GM12874 (cell line): ENCODE measurements at regions not wholly inside any gene's neighbourhood (a gene's known extent, or its start where the extent isn't known, plus 50 kb on each side); places are given as distances from the start of the nearest gene placed in this dataset.

ENCODE experiments used
- CTCF ChIP-seq: IDR thresholded peaks from 2 replicates; pipeline ENCODE4 v1.5.1; 2011; ENCODE audit warnings: low read depth, mild to moderate bottlenecking, control low read depth, low read length, moderate library complexity; ENCODE audit not compliant: insufficient read depth

DNA sequence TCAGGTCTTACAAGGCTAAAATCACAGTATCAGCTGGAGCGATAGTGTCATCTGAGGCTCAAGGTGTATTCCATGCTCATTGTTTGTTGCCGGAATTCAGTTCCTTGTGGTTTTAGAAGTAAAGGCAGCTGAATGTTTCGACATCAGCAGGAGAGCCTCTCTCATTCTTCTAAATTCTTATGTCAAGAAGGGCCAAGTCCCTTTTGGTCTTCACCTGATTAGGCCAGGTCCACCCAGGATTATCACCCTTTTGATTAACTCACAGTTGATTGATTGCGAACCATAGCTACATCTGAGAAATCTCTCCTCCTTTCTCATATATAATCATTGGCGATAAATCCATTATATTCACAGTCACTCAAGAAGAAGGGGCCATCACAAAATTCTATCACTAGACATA lies 806.7 kb upstream of the PRMT6 start:
- TF ChIP-seq CTCF, result no peak

DNA sequence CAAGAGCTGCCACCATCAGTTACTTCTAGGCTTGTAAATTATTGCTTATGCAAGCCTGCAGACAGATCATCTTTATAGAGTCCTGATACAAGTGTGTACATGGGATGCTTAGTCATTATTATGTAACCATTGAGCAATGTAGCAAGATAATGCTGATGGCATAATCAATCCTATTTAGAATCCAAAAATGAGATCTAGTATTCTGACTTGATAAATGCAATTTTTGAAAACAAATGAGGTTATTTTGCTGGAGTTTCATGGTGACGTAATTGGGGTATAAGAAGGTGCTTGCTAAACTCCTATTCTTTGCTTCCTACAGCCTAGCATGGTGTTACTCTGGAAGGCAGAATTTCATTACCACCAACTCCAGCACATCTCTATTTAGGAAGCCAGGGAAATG lies 801.7 kb upstream of the PRMT6 start:
- no peak for TF ChIP-seq CTCF

GRCh38 chr1:106266786-106267185 lies 789.7 kb upstream of the PRMT6 start:
- no peak for TF ChIP-seq CTCF

- TF ChIP-seq CTCF, result no peak
Measured at GRCh38 chr1:106268070-106268469, 788.4 kb upstream of the PRMT6 start.

DNA sequence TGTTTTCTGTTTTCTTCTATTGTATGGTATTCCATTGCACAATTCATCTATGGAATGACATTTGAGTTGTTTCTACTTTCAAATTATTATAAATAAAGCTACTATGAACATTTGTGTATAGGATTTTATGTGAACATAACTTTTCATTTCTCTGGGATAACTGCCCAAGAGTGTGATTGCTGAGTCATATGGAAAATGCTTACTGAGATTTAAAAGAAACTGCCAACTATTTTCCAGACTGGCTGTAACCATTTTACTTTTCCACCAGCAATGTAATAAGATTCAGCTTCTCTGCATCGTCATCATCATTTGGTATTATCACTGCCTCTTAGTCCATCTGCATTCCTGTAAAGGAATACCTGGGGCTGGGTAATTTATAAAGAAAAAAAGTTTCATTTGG lies 779.6 kb upstream of the PRMT6 start:
- TF ChIP-seq CTCF, result no peak

DNA sequence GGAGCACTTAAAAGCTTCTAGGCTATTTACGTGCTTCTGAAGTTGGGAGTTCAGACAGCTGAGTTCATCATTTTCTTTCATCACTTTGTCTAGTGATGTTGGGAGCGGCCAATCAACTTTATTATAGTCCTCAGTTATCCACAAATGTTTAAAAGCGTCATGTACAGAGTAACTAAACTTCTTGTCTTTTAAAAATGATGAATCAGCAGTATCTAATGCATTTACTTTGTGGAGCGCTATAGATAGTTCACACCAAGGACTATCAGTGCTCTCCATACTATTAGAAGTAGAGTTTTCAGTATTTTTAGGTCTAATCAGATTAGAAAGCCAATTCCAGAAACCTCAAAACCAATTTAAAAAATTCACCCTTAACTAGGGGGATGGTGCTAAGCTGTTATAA lies 778.7 kb upstream of the PRMT6 start:
- no peak for TF ChIP-seq CTCF

DNA sequence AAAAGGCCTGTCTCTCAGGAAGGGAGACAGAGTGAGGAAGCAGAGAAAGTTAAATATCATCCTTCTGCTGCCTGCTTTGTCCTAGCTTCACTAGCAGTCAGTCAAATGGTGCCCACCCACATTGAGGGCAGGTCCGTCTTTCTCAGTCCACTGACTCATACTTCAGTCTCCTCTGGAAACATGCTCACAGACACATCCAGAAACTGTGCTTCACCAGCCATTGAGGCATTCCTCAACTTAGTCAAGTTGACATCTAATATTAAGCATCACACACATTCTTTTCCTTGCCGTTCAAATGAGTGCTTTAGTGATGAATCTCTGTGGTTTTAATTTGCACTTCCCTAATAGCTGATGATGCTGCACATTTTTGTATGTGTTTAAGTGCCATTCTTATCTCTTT lies 777.8 kb upstream of the PRMT6 start:
- no peak for TF ChIP-seq CTCF
